NCI-H510A (cell line): ENCODE measurements at regions not wholly inside any gene's neighbourhood (a gene's known extent, or its start where the extent isn't known, plus 50 kb on each side); places are given as distances from the start of the nearest gene placed in this dataset.

Source experiments
- DNase-seq: peaks from one replicate; lab custom pipeline; 2025; lab: John Stamatoyannopoulos, UW

DNA sequence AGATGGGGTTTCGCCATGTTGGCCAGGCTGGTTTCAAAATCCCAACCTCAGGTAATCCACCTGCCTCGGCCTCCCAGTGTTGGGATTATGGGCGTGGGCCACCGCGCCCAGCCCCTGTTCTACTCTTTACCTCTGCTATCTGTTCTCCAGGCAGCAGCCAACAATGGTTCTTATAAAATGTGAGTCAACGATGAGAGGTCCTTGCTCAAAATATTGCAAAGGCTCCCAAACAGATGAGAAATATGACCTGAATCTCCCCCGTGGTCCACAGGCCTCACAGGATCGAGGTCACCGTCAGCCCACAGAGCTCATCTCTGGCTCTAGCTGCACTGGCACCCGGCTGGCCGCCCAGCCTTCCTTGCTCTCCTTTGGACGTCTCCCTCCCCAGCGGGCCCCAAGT lies 62.0 kb upstream of the EGFR start:
- DNase-seq, result no peak

DNA sequence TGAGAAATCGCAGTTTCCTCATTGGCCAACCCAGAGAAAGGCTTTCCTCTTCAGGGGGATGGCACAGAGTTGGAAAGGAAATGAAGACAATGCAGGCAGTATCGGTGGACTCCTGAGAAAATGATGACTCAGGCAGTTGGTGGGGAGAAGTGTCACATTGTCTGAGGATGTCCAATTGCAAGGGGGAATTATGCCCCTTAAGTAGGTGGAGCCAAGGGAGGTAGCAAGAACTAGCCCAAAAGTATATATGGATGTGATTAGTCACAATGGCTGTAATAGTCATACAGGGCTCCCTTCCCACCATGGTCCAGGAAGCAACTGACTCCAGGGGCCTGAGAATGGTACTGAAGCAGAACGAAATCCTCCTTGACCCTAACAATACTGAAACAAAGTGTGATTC lies 58.3 kb upstream of the EGFR start:
- no peak for DNase-seq

DNA sequence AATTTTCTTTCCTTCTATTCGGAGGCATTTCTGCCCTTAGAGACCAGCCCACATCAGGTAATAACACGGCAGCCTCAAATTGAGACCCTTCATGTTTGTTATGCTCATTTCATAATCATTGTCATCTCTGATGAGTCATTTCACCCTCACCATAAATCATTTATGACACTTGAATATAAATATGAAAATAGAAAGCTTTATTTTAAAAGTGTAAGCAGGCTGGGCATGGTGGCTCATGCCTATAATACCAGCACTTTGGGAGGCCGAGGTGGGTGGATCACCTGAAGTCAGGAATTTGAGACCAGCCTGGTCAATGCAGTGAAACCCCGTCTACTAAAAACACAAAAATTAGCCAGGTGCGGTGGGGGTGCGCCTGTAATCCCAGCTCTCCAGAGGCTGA lies 57.4 kb upstream of the EGFR start:
- no peak for DNase-seq

DNA sequence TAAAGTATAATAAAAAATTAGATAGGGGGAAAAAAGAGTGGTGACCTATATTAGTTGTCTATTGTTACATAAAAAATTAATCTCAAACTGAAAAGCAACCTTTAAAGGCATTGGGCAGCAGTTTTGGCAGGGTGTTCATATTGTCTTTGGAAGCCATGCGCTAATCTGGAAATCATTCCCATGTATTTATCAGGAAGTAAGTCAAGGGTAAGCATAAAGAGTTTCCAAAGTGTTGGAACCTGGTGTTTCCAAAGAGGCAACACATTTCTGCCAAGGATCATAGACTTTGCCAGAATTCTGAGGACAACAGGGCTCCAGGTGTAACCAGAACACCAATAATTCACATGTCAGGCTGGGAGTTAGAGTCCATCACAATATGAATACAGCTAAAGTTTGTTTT lies 55.7 kb upstream of the EGFR start:
- DNase-seq, result no peak

DNA sequence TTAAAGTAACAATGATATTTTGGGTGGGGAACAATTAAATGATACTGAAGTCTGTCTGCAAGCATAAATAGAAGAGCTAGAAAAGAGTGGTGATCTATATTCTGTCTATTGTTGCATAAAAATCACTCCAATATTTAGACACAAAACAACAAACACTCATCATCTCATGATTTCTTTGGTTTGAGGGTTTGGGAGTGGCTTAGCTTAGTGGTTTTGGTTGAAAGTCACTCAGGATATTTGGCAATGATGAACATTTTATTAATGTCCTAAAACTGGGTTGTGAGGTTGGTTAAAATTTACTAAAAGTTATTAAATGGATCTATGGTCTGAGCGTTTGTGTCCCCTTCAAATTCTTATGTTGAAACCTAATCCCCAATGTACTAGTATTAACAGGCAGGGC lies 54.7 kb upstream of the EGFR start:
- no peak for DNase-seq

DNA sequence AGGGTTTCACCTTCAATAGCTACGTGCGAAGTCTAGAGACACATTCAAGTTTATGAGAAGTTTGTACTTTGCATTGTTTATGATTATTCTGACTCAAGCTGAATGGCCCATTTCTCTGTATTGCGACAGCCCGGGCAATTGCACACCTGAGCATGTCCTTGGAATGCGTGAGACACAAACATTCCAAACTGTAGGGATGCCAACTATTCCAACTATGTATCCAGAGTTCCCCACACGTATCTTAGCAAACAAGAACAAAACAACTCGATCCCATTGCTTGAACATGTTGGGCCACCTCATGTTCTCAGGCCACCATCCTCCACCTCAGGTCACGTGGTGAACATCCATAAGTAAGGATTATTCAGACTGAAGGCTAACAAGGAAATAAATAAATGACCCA lies 51.4 kb upstream of the EGFR start:
- no peak for DNase-seq

DNA sequence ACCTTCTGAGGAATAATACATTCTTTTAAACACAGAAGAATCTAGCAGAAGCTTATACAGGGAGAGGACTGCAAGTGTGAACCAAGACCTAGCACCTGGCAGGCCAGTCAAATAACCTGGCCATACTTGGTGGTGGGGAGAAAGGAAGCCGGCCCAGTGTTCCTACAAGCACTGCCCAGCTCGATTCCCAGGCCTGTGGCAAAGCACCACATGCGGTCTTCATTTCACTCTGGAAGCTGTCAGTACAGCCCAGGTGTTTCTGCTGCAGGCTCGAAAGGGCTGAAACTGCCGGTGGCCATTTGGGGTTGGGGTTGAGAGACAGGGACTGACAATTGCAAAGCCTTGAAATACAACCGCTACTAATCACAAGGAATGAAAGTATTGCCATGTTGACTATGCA lies 50.8 kb upstream of the EGFR start:
- no peak for DNase-seq
